B cell (primary cell): ENCODE measurements at regions not wholly inside any gene's neighbourhood (a gene's known extent, or its start where the extent isn't known, plus 50 kb on each side); places are given as distances from the start of the nearest gene placed in this dataset.

Source experiments
- ATAC-seq: fragments of 200-7000 bp; cut with Tn5 transposase; one replicate; pipeline ENCODE4 v1.10.0; 2021; ENCODE audit warnings: low read depth, mild to moderate bottlenecking, moderate number of reproducible peaks, moderate library complexity
- CTCF ChIA-PET: fragments of 350-600 bp; sonication (Branson Sonifier 250); formaldehyde crosslinking; loops from one replicate; lab custom pipeline; 2021; ENCODE audit warnings: antibody characterized with exemption, inconsistent platforms; lab: Charles Lee
- POLR2A ChIA-PET: fragments of 350-600 bp; sonication (Branson Sonifier 250); formaldehyde crosslinking; loops from one replicate; lab custom pipeline; 2021; ENCODE audit warnings: antibody characterized with exemption; lab: Charles Lee
- DNase-seq: peaks from one replicate; pipeline ENCODE4 v3.0.0; 2013
- H2AFZ ChIP-seq: 2 replicates; pipeline ENCODE4 v1.6.1; 2012; ENCODE audit warnings: mild to moderate bottlenecking, low read depth, low read length; ENCODE audit not compliant: insufficient read depth, poor library complexity, severe bottlenecking
- H3K27ac ChIP-seq, 2 donors: 1 replicate in 1 of 2; 2 replicates in 1 of 2; pipeline ENCODE4 v1.5.1; 2012 to 2013; ENCODE audit warnings: low read length in 2 of 2, mild to moderate bottlenecking in 2 of 2, moderate library complexity in 1 of 2
- H3K27me3 ChIP-seq, 4 experiments: fragments of 200-600 bp in 1 of 4; sonication (generic) in 1 of 4; replicated peaks in 1 of 4; 1 replicate in 2 of 4; 2 replicates in 2 of 4; pipeline versions ENCODE4 v1.6.1 to v1.7.0; 2013 to 2016; ENCODE audit warnings: low read length in 3 of 4, mild to moderate bottlenecking in 2 of 4, mixed read lengths in 1 of 4, moderate library complexity in 1 of 4; ENCODE audit not compliant: insufficient read depth in 4 of 4, control insufficient read depth in 3 of 4; ENCODE audit errors: control extremely low read depth in 1 of 4
- H3K36me3 ChIP-seq, 2 experiments: replicated peaks in 1 of 2; 1 replicate in 1 of 2; 2 replicates in 1 of 2; pipeline versions ENCODE4 v1.6.1 to v1.7.1; 2013; ENCODE audit warnings: low read length in 1 of 2; ENCODE audit not compliant: insufficient read depth in 2 of 2, control insufficient read depth in 1 of 2; ENCODE audit errors: control extremely low read depth in 1 of 2, extremely low read depth in 1 of 2
- H3K4me1 ChIP-seq, 2 donors: fragments of 200-600 bp in 1 of 2; sonication (generic) in 1 of 2; 1 replicate in 1 of 2; 2 replicates in 1 of 2; pipeline versions ENCODE4 v1.5.1 to v1.6.1; 2013 to 2017; ENCODE audit warnings: low read length in 2 of 2; ENCODE audit not compliant: control insufficient read depth in 2 of 2, insufficient read depth in 2 of 2
- H3K4me2 ChIP-seq: replicated peaks from 2 replicates; pipeline ENCODE3; 2012; ENCODE audit warnings: mild to moderate bottlenecking, low read depth, low read length; ENCODE audit not compliant: poor library complexity, severe bottlenecking
- H3K4me3 ChIP-seq, 5 experiments: fragments of 200-600 bp in 1 of 5; sonication (generic) in 1 of 5; 1 replicate in 3 of 5; 2 replicates in 2 of 5; pipeline versions ENCODE4 v1.5.1 to v1.7.0; 2011 to 2016; ENCODE audit warnings: low read length in 4 of 5, mild to moderate bottlenecking in 4 of 5, low read depth in 2 of 5, control low read depth in 1 of 5, moderate library complexity in 1 of 5; ENCODE audit not compliant: insufficient read depth in 1 of 5; ENCODE audit errors: control extremely low read depth in 1 of 5, extremely low read depth in 1 of 5
- H3K79me2 ChIP-seq: fragments of 200-600 bp; sonication (generic); one replicate; pipeline ENCODE4 v1.6.0; 2016; ENCODE audit warnings: low read length; ENCODE audit not compliant: control insufficient read depth, insufficient read depth
- H3K9ac ChIP-seq: fragments of 200-600 bp; sonication (generic); 2 replicates; pipeline ENCODE4 v1.6.1; 2017; ENCODE audit warnings: mild to moderate bottlenecking, low read length, moderate library complexity
- H3K9me3 ChIP-seq, 3 donors: one replicate each; pipeline versions ENCODE4 v1.6.1 to v1.7.1; 2013; ENCODE audit warnings: low read length in 2 of 3; ENCODE audit not compliant: control insufficient read depth in 2 of 3, insufficient read depth in 1 of 3; ENCODE audit errors: control extremely low read depth in 1 of 3
- H4K20me1 ChIP-seq: 2 replicates; pipeline ENCODE4 v1.6.0; 2012; ENCODE audit warnings: mild to moderate bottlenecking, low read length; ENCODE audit not compliant: insufficient read depth, control insufficient read depth, poor library complexity, severe bottlenecking
- H3K27ac Mint-ChIP-seq: one replicate; pipeline ENCODE4 v1.8.0; 2021; ENCODE audit warnings: mixed read lengths
- H3K27me3 Mint-ChIP-seq: one replicate; pipeline ENCODE4 v1.8.0; 2021; ENCODE audit warnings: mixed read lengths
- H3K4me1 Mint-ChIP-seq: one replicate; pipeline ENCODE4 v1.8.0; 2021; ENCODE audit warnings: mixed read lengths
- H3K4me3 Mint-ChIP-seq: one replicate; pipeline ENCODE4 v1.8.0; 2021; ENCODE audit warnings: mixed read lengths
- H3K9me3 Mint-ChIP-seq: one replicate; pipeline ENCODE4 v1.8.0; 2022; ENCODE audit warnings: mixed read lengths; ENCODE audit not compliant: insufficient read depth
- EZH2 ChIP-seq: IDR thresholded peaks from 2 replicates; pipeline ENCODE4 v1.6.1; 2012; ENCODE audit warnings: borderline replicate concordance, low read depth, mild to moderate bottlenecking, moderate library complexity, low read length; ENCODE audit not compliant: insufficient read depth, poor library complexity, severe bottlenecking
- WGBS: methylation state at CpG from one replicate; pipeline ENCODE4 v1.1.5; 2013; ENCODE audit warnings: missing lambda C conversion rate; ENCODE audit not compliant: insufficient coverage; 5-methylcytosine and 5-hydroxymethylcytosine counted together
- intact Hi-C: fragments of 100-400 bp; cut with micrococcal nuclease; formaldehyde crosslinking; loops from one replicate; pipeline ENCODE4 v1.10.0; 2022
- TF ChIP-seq, protein P1 (sequence below): fragments of 200-600 bp; IDR thresholded peaks from one replicate; pipeline ENCODE4 v1.8.0; 2022; ENCODE audit warnings: antibody characterized with exemption, mild to moderate bottlenecking

DNA sequence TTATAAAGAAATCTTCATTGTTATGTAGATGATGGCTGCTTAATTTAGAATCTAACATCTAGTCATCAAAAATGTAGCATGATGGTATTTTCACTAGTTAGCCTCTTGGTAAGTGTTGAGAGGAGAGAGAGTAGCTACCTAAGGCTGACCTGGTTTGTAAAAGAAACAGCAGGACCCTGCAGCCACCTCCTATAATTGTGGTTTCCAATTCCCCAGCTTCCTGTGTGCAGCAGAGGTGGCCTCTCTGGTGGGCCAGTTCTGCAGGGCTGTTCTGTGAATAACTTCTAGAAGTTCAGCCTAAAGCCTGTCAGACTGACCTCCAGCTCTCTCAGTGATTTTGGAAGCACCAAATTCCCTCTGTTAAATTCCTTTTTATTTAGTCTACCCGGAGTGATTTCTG is 246.4 kb upstream of the LRRC7 start:
- Histone ChIP-seq H3K27me3 (no peaks in the 10 kb centered on the region), H3K4me3 (no peak overlapping the region), H3K36me3 (no peaks in the 10 kb centered on the region), H3K9ac (no peak overlapping the region), H3K4me2 (no peak overlapping the region), H3K9me3 (no peaks in the 10 kb centered on the region), H3K27ac (no peak overlapping the region), H3K79me2 (no peaks in the 10 kb centered on the region), H3K4me1 (no peaks in the 10 kb centered on the region), H4K20me1 (no peaks in the 10 kb centered on the region), H2AFZ (no peak overlapping the region)
- H3K27ac Mint-ChIP-seq = no peak overlapping the region
- no peak for DNase-seq
- H3K9me3 Mint-ChIP-seq = peaks cover 2% of the 10 kb centered on the region
- no peaks in the 10 kb centered on the region for H3K27me3 Mint-ChIP-seq
- ChIA-PET CTCF (no interaction called here), POLR2A (no interaction called here)
- no peak for ATAC-seq
- WGBS = no CpG with 5 or more reads among the region's 1 CpG
- no peaks in the 10 kb centered on the region for H3K4me1 Mint-ChIP-seq
- TF ChIP-seq EZH2 = no peak
- TF ChIP-seq, protein P1, sequence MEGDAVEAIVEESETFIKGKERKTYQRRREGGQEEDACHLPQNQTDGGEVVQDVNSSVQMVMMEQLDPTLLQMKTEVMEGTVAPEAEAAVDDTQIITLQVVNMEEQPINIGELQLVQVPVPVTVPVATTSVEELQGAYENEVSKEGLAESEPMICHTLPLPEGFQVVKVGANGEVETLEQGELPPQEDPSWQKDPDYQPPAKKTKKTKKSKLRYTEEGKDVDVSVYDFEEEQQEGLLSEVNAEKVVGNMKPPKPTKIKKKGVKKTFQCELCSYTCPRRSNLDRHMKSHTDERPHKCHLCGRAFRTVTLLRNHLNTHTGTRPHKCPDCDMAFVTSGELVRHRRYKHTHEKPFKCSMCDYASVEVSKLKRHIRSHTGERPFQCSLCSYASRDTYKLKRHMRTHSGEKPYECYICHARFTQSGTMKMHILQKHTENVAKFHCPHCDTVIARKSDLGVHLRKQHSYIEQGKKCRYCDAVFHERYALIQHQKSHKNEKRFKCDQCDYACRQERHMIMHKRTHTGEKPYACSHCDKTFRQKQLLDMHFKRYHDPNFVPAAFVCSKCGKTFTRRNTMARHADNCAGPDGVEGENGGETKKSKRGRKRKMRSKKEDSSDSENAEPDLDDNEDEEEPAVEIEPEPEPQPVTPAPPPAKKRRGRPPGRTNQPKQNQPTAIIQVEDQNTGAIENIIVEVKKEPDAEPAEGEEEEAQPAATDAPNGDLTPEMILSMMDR = no peak
- H3K4me3 Mint-ChIP-seq = no peak overlapping the region
- intact Hi-C loops = no loop called here

- no peaks in the 10 kb centered on the region for H4K20me1 ChIP-seq
- H3K27ac ChIP-seq = no peak overlapping the region
- ChIA-PET POLR2A (no interaction called here), CTCF (no interaction called here)
- DNase-seq = no peak
- no peak overlapping the region for H3K27ac Mint-ChIP-seq
- no CpG with 5 or more reads among the region's 5 CpGs for WGBS
- intact Hi-C loops = no loop called here
- no peak overlapping the region for H3K4me3 ChIP-seq
- H3K9me3 Mint-ChIP-seq = peaks cover 5% of the 10 kb centered on the region
- no peak for ATAC-seq
- H3K27me3 Mint-ChIP-seq = no peaks in the 10 kb centered on the region
- no peak overlapping the region for H3K4me3 Mint-ChIP-seq
- no peaks in the 10 kb centered on the region for H3K4me1 ChIP-seq
- no peak overlapping the region for H2AFZ ChIP-seq
- no peaks in the 10 kb centered on the region for H3K79me2 ChIP-seq
- H3K4me2 ChIP-seq = no peak overlapping the region
- H3K4me1 Mint-ChIP-seq = no peaks in the 10 kb centered on the region
- no peak overlapping the region for H3K9ac ChIP-seq
- H3K36me3 ChIP-seq = no peaks in the 10 kb centered on the region
- H3K9me3 ChIP-seq = peaks cover 0 to 4% (median 0%) of the 10 kb centered on the region in 3 donors
- H3K27me3 ChIP-seq = no peaks in the 10 kb centered on the region
- no peak for TF ChIP-seq EZH2
- TF ChIP-seq, protein P1 = no peak
These were observed 239.5 kb upstream of the LRRC7 start for GRCh38 chr1:69328186-69328585.
